Ovary (tissue), 3 donors: ENCODE measurements at regions not wholly inside any gene's neighbourhood (a gene's known extent, or its start where the extent isn't known, plus 50 kb on each side); places are given as distances from the start of the nearest gene placed in this dataset.

ENCODE experiments used
- POLR2A ChIP-seq: fragments of 450-650 bp; IDR thresholded peaks from one replicate; pipeline ENCODE4 v1.6.1; 2017; ENCODE audit warnings: antibody characterized with exemption, mild to moderate bottlenecking, moderate library complexity
- TF ChIP-seq, protein P1 (sequence below), 3 donors: fragments of 450-650 bp in 2 of 3; fragments of 200-600 bp in 1 of 3; IDR thresholded peaks; one replicate each; pipeline versions ENCODE4 v1.5.1 to v1.8.0; 2016 to 2022; ENCODE audit warnings: antibody characterized with exemption in 3 of 3, mild to moderate bottlenecking in 1 of 3
- donor health status: DM: no; HTN: no; CAD: no.

DNA sequence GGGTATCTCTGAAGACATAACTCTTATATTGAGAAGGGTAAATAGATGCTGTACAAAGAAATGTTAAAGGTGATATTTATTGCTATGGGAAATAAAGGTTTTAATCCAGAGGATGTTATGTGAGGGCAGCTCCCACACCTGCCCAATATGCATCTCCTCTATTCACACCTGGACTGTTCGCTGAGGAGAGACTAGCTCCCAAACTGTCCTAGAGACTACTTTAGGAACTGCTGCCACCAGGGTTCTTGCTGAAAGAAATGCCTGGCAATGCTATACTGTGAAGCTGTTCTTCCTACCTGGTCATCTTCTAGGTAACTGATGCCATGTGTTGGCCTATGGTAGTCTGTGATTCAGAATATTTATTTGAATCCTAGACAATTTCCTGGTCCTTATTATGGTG is 1421.5 kb upstream of the SPRY2 start:
- TF ChIP-seq, protein P1, sequence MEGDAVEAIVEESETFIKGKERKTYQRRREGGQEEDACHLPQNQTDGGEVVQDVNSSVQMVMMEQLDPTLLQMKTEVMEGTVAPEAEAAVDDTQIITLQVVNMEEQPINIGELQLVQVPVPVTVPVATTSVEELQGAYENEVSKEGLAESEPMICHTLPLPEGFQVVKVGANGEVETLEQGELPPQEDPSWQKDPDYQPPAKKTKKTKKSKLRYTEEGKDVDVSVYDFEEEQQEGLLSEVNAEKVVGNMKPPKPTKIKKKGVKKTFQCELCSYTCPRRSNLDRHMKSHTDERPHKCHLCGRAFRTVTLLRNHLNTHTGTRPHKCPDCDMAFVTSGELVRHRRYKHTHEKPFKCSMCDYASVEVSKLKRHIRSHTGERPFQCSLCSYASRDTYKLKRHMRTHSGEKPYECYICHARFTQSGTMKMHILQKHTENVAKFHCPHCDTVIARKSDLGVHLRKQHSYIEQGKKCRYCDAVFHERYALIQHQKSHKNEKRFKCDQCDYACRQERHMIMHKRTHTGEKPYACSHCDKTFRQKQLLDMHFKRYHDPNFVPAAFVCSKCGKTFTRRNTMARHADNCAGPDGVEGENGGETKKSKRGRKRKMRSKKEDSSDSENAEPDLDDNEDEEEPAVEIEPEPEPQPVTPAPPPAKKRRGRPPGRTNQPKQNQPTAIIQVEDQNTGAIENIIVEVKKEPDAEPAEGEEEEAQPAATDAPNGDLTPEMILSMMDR (IDR thresholded peaks at IDR 0.05), result no peak
- TF ChIP-seq POLR2A, result no peak
